Mammary epithelial cell (primary cell): ENCODE measurements at regions not wholly inside any gene's neighbourhood (a gene's known extent, or its start where the extent isn't known, plus 50 kb on each side); places are given as distances from the start of the nearest gene placed in this dataset.

Experiments used
- EZH2 ChIP-seq: IDR thresholded peaks from 2 replicates; pipeline ENCODE4 v1.6.1; 2012; ENCODE audit warnings: low read length, inconsistent platforms, borderline replicate concordance
- TF ChIP-seq, protein P1 (sequence below), 2 donors: IDR thresholded peaks in 1 of 2; conservative IDR thresholded peaks in 1 of 2; 2 replicates each; pipeline ENCODE4 v1.5.1; 2011 to 2012; ENCODE audit warnings: inconsistent platforms in 2 of 2, low read length in 2 of 2, mild to moderate bottlenecking in 2 of 2, control low read depth in 1 of 2, low read depth in 1 of 2; ENCODE audit not compliant: insufficient read depth in 1 of 2; ENCODE audit errors: extremely low read depth in 1 of 2

DNA sequence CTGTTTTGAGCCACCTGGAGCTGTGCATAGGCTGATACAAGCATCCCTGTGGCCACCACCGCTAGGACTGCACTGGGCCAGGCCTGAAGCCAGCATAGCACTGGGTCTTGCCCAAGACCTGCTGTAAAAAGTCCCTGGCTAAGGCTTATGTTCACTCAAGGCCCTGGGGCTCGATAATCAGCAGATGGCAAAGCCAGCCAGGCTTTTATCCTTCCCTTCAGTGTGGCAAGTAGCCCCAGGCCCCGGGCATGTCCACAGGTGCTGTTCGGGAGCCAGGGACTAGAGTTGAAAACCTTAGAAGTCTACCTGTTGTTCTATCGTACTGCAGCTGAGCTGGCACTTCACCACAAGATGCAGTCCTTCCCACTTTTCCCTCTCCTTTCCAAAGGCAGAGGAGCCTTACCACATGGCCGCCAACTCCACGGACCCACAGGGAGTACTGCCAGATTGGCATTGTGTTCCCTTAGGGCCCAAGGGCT is 226.4 kb upstream of the ZNF217 start:
- TF ChIP-seq, protein P1, sequence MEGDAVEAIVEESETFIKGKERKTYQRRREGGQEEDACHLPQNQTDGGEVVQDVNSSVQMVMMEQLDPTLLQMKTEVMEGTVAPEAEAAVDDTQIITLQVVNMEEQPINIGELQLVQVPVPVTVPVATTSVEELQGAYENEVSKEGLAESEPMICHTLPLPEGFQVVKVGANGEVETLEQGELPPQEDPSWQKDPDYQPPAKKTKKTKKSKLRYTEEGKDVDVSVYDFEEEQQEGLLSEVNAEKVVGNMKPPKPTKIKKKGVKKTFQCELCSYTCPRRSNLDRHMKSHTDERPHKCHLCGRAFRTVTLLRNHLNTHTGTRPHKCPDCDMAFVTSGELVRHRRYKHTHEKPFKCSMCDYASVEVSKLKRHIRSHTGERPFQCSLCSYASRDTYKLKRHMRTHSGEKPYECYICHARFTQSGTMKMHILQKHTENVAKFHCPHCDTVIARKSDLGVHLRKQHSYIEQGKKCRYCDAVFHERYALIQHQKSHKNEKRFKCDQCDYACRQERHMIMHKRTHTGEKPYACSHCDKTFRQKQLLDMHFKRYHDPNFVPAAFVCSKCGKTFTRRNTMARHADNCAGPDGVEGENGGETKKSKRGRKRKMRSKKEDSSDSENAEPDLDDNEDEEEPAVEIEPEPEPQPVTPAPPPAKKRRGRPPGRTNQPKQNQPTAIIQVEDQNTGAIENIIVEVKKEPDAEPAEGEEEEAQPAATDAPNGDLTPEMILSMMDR (conservative IDR thresholded peaks at IDR 0.05 in 1 of 2, IDR thresholded peaks at IDR 0.05 in 1 of 2; ENCODE audit: extremely low read depth in 1 of 2, insufficient read depth in 1 of 2, low read depth in 1 of 2, low read length in 2 of 2) = no peak
- no peak for TF ChIP-seq EZH2
